Activated naive CD4-positive, alpha-beta T cell (primary cell): ENCODE measurements at regions not wholly inside any gene's neighbourhood (a gene's known extent, or its start where the extent isn't known, plus 50 kb on each side); places are given as distances from the start of the nearest gene placed in this dataset.
"Not testable (repeated sequence)": the region's sequence is repeated elsewhere in the genome, so short reads cannot be mapped to it uniquely, and the experiment has no call there.

ENCODE experiments used
- DNase-seq, 4 experiments: peaks; one replicate each; lab custom pipeline; 2025; lab: John Stamatoyannopoulos, UW

- not testable (repeated sequence) for DNase-seq
These were observed 226.0 kb downstream of the TMEM121 start for GRCh38 chr14:105752420-105752819.

GRCh38 chr14:105760691-105761344 lies 234.4 kb downstream of the TMEM121 start:
- DNase-seq, result no peak

GRCh38 chr14:105761345-105761740 lies 235.0 kb downstream of the TMEM121 start:
- not testable (repeated sequence) for DNase-seq

GRCh38 chr14:105761842-105762241 lies 235.5 kb downstream of the TMEM121 start:
- DNase-seq, result no peak

GRCh38 chr14:105762262-105762661 lies 235.9 kb downstream of the TMEM121 start:
- DNase-seq, result not testable (repeated sequence)

- not testable (repeated sequence) for DNase-seq
These were observed 238.0 kb downstream of the TMEM121 start for GRCh38 chr14:105764254-105764901.

GRCh38 chr14:105765072-105765825 lies 238.9 kb downstream of the TMEM121 start:
- not testable (repeated sequence) for DNase-seq

GRCh38 chr14:105765893-105766614 lies 239.7 kb downstream of the TMEM121 start:
- DNase-seq, result no peak

- no peak for DNase-seq
These were observed 240.9 kb downstream of the TMEM121 start for GRCh38 chr14:105767315-105767714.

GRCh38 chr14:105768039-105768438 lies 241.7 kb downstream of the TMEM121 start:
- not testable (repeated sequence) for DNase-seq

GRCh38 chr14:105769061-105769730 lies 242.8 kb downstream of the TMEM121 start:
- DNase-seq, result not testable (repeated sequence)

GRCh38 chr14:105770619-105771216 lies 244.3 kb downstream of the TMEM121 start:
- not testable (repeated sequence) for DNase-seq

- not testable (repeated sequence) for DNase-seq
These were observed 245.2 kb downstream of the TMEM121 start for GRCh38 chr14:105771261-105772226.

GRCh38 chr14:105772710-105773250 lies 246.4 kb downstream of the TMEM121 start:
- DNase-seq, result not testable (repeated sequence)

GRCh38 chr14:105773584-105773983 lies 247.2 kb downstream of the TMEM121 start:
- no peak for DNase-seq

GRCh38 chr14:105774001-105774400 lies 247.6 kb downstream of the TMEM121 start:
- DNase-seq, result no peak

GRCh38 chr14:105774585-105775348 lies 248.4 kb downstream of the TMEM121 start:
- DNase-seq, result not testable (repeated sequence)

GRCh38 chr14:105775349-105775923 lies 249.1 kb downstream of the TMEM121 start:
- DNase-seq, result not testable (repeated sequence)
